ENCODE measurements at regions not wholly inside any gene's neighbourhood (a gene's known extent, or its start where the extent isn't known, plus 50 kb on each side); places are given as distances from the start of the nearest gene placed in this dataset.
"Not testable (repeated sequence)": the region's sequence is repeated elsewhere in the genome, so short reads cannot be mapped to it uniquely, and the experiment has no call there.

DNA sequence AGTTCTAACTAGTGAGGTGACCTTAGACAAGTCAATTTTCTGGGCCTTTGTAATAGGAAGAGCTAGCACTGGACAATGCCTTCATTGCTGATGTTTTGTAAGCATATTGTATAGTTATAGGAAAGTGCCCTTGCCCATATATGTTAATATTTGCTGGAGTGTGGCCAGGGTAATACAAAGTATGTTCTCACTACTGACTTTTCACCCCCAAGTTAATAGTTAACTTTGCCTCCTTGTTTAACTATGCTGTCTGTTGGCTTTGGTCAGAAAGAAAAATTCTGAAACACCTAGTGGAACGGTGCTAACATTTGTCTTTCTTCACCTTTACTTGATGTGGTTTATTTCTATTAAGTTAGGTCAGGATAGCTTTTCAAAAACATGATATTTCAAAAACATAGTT lies 287.4 kb upstream of the CTNNB1 start:
- DNase-seq, result no peak

DNA sequence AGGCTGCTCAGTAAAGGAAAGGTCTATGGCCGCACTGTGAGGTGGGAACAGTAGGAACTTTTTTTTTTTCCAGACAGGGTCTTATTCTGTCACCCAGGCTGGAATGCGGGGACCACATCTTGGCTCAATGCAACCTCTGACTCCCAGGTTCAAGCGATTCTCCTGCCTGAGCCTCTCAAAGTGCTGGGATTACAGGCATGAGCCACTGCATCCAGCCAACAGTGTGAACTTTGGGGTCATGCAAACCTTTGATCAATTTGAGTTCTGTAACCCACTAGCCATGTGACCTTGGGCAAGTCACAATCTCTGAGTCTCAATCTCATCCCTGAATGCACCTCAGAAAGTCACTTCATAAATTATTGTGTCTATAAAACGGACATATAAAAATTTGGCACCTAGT lies 286.8 kb upstream of the CTNNB1 start:
- DNase-seq, result no peak

DNA sequence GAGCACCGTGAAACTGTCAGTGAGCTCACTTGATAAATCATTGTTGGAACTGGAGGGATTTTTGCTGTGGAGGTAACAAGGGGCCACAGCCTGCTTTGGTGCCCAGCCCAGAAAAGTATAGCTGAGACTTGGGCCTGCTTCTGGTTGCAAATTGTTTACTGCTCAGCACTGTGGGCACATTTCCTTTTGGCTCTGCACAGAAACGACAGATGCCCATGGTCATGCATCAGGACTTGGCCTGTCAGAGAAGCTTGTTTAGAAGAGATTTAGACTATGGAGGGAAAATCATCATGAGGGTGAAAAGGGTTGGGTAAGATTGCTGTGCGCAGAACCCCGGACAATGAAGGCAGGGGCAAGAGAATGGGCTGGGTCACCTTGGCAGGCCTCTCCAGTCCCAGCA lies 286.1 kb upstream of the CTNNB1 start:
- DNase-seq, result no peak

DNA sequence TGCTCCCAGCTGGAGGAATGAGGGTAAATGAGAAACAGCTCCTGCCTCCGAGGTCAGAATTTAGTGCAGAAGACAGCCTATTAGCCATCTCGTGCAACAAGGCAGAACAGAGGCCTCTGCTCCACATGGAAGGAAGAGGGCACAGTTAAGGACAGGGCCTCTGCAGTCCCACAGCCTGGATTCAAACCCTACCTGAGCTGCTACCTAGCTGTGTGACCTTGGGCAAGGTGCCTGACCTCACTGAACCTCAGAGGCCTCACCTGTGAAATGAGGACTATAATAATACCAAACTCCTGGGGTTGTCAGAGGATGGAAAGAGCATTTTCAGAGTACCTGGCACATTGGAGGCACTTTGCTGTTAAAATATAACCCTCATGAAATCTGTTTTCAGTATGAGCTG lies 285.7 kb upstream of the CTNNB1 start:
- DNase-seq, result no peak

DNA sequence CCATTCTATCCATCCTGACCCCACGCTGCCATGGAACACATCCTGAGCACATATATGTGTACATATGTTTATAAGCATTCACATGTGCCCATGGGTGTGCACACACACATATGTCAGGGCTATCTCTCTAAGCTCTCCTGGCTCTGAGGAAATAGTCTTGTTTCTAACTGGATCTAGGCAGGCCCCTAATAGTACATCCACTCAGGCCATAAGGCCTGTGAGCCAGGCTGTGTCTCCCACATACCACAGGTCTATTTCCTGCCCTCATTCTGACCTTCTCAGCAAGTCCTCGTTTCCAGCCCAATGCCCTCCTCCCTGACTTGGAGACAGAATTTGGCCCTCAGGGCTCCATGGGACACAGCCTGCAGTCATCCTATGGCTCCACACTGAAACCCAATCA lies 284.8 kb upstream of the CTNNB1 start:
- DNase-seq, result no peak

DNA sequence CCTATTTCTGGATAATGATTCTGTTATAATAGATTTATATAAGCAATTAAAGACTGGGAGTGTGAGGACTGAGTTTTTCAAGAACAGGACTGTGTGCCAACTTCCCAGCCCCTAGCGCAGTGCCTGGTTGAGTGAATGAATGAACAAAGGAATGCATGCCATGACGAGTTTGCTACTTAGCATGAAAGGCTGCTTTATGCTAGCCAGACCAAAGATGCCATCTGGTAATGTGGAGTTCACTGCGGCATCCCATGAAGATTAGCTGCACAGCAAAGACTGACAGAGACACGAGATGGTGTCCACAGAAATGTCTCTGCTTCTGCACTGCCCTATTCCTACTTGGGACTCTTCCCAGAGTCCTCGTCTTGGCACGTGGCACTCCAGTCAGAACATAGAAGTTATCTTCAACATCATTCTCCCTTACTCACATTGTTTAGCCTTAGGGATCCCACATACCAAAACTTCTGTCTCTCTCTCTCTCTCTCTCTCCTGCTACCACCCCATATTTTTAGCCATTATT lies 283.9 kb upstream of the CTNNB1 start:
- DNase-seq, result no peak

DNA sequence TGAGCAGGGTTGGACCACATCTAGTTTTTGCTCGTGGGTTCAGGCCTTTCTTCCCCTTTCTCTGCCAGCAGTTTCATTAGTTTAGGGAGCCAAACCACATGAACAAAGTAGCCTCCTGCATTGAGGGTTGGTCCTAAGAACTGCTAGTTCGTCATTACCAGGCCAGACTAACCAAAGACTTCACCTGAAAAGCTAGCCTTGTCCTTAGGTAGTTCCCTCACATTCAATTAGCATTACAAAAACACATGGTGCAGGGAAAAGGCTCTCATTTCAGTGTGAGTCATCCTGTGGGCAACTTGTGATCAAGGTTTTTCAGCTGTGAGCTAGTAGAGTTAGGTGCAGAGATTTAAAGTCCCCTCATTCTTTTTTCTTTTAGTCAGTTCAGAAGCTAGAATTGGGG lies 279.3 kb upstream of the CTNNB1 start:
- DNase-seq, result no peak

DNA sequence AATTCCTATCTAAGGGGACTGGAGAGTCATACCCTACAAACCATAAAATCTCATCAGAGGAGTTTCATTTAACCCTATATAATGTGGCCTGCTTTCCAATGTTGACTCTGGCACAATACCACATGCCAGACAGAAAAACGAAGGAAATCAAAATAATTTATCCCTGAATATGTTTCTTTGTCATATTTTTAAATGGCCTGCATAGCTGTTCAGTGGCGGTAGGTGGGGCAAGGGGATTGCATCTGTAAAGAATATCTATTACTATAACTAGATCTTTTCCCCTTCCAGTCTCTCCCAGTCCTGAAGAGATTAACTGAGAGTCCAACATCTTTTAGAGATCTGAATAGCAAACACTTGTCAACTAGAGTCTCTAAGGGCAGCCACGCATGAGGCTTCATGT lies 278.1 kb upstream of the CTNNB1 start:
- DNase-seq, result no peak

DNA sequence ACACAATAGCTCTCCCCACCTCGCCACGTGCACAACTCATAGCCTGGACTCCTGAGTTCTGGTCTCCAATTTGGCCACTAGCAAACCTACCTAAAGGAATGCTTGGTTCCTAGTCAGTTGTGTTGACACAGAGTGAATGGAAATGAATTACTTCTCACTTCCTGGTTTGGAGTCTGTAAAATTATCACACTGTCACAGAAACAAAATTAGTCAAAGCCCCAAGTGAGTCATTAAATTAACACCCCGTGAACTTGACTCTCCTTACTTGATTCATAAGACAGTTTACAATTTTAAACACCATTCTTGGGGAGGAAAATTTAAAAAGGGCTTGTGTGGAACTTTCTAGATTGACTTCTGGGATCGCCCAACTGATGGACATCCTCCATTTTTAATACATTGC lies 276.2 kb upstream of the CTNNB1 start:
- DNase-seq, result no peak

DNA sequence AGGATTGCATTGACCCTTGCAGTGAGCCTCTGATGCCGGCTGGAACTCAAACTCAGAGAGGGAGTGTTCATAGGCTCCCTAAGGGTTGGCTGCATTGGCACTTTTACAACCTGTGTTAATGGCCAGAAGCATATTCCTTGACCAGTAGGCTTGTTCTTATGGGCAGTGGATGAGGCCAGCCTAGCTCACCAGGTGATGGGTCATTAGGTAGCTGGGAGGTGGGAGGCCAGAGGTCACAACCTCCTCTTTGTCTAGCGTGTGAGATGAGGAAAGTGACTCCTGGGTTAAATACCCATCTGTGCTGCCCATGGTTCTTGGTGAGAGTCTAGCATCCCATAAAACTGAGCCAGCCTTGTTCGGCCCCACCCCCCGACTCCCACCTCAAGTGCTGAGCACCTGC lies 275.7 kb upstream of the CTNNB1 start:
- no peak for DNase-seq

DNA sequence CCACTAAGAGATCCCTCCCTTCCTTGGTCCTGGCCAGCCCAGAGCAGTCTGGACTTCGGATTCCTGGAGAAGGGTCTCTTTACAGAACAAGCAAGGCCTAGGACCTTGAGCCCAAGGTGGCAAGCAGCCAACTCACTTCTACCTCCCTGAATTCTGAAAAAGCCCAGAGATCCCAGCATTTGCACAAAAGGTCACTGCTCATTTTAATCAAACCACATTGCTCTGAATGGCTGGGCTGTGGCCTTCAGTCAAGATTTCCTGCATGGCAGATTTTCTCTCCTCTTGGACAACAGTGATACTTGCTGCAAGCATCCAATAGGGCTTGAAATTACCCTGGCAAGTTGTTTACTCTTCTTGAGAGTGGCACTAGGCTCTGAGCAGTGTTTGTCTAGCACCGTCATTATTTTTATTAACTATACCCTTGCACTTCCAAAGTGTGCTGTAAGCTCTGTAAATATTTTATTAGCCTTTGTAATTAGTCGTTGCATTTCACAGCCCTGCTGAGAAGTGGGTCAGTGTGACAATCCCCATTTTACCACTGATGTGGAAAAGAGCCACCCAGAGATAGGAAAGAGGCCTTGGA lies 274.7 kb upstream of the CTNNB1 start:
- no peak for DNase-seq

DNA sequence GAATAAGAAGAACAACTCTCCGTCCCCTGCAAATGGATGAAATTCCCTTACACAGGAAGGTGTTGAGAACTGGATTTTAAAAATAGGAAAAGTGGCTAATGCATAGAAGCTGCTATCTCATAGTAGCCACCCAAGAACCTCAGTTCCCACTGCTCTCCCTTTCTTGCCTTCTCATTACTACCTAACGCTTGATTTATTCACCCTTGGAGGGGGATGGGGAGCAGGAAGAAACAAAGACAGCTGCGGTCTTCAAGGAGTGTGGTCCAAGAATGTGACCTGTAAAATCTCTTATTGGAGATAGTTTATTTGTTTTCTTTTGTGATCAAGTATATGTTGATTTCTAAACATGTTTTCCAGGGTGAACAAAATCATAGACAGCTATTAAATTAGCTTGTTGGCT lies 274.1 kb upstream of the CTNNB1 start:
- no peak for DNase-seq

DNA sequence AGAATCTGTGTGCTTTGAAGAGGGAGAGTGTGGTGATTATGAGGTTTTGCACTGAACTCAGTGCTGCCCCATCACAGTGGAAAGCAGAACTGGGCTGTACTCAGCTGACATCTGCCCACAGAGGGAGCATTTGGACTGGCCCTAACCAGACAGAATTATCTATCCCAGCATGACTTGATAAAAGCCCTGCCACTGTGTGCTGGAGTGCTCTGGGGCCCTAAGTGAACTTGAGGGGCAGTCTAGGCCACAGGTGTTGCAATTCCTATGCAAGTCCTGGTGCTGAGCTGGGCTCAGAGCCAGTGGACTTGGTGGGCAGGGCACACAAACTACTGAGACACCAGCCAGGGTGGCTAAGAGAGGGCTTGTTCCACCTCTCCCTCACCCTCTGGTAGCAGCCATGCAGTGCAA lies 269.2 kb upstream of the CTNNB1 start:
- DNase-seq, result no peak

DNA sequence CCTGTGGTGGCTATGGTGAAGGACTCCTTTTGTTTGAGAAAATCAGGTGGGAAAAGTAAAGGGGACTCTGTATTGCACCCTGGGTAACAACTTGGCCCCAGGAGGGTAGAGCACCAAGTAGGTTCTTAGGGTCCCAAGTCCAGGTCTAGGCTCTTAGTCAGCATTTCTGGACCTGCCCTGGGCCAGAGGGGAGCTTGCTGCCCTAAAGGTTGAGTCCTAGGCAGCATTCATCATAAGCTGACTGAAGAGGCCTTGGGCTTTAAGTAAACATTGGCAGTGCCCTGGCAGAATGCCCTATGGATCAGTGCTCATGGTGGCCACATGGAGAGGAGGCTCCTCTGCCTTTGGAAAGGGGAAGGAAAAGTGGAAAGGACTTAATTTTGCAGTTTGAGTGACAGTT lies 268.5 kb upstream of the CTNNB1 start:
- no peak for DNase-seq

DNA sequence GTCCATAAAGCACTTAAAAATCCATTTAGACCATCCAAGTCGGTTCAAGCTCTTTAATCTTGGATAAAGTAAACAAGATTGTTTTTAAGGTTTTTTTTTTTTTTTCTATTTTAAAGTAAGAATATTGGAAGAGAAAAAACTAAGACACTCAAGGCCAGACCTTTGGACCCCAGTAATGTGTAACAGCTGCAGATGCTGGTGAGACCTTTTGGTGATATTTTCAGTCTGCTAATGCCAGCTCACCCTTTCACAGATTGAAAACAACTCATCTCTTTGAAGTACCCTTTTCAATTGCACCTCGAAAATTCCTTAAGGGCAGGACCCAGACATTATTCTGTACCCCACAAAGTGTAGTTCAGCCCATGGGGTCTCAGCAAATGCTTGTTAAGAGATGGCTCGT lies 260.7 kb upstream of the CTNNB1 start:
- DNase-seq, result no peak

DNA sequence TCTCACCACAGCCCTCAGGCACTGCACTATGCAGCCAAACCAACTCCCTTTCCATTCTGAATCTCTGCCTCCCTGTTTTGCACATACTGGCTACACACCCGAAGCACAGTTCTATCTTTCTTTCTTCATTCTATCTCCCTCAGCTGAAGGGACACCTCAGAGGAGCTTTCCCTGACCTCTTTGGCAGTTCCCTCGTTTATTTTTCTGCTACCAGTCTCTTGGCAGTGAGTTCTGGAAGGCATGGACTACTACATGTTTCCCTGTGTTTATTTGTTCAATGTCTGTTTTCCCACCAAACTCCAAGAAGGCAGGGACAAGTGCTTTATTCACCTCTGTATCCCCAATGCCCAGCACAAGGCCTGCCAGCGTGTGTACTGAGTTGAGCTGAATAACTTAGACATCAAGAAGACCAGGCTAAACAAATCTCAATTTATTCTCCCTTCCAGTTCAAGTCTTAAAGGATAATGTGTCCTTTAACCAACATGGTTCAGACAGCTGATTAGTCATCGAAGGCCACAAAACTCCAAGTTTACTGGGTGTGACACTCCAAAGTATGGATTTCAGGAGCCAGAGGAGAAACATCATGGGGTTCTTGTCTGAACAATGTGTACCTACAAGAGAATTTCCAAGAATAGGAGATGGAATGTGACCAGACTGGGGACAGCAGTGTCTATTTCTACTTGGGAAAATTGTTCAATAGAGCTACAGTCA lies 260.1 kb upstream of the CTNNB1 start:
- no peak for DNase-seq

DNA sequence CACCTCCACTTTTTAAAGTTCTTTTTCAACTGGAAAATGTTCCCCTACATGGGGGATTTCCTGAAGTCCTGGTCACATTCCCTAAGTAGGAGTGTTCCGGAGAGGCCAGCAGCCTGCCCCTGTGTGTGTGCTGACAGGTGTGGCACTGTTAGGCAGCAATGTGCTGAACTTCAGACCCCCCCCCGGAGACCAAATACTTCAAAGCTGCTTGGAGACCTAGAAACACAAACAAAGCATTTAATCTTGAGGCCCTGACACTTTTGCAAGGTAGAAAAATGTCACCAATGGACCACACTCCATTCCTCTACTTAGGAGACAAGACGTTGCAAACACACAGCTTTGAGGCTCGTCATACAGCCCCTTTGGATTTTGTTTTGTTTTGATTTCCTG lies 259.6 kb upstream of the CTNNB1 start:
- DNase-seq, result no peak

DNA sequence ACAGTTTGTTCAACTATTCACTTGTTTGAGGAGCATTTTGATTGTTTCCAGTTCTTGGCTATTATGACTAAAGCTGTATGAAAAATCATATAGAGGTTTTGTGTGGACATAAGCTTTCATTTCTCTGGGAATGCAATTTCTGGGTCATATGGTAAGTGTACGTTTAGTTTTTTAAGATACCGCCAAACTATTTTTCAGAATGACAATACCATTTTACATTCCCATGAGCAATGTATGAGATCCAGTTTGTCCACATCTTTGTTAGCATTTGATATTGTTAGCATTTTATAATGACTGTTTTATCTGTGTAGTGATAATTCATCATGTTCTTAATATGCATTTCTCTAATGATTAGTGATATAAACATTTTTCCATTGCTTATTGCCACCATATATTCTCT lies 258.7 kb upstream of the CTNNB1 start:
- no peak for DNase-seq

DNA sequence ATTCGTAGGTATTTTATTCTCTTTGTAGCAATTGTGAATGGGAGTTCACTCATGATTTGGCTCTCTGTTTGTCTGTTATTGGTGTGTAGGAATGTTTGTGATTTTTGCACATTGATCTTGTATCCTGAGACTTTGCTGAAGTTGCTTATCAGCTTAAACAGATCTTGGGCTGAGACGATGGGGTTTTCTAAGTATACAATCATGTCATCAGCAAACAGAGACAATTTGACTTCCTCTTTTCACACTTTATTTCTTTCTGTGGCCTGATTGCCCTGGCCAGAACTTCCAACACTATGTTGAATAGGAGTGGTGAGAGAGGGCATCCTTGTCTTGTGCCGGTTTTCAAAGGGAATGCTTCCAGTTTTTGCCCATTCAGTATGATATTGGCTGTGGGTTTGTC lies 252.3 kb upstream of the CTNNB1 start:
- DNase-seq, result not testable (repeated sequence)

DNA sequence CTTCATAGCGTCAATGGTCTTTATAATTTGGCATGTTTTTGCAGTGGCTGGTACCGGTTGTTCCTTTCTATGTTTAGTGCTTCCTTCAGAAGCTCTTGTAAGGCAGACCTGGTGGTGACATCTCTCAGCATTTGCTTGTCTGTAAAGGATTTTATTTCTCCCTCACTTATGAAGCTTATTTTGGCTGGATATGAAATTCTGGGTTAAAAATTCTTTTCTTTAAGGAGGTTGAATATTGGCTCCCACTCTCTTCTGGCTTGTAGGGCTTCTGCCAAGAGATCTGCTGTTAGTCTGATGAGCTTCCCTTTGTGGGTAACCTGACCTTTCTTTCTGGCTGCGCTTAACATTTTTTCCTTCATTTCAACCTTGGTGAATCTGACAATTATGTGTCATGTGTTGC lies 250.0 kb upstream of the CTNNB1 start:
- DNase-seq, result not testable (repeated sequence)

DNA sequence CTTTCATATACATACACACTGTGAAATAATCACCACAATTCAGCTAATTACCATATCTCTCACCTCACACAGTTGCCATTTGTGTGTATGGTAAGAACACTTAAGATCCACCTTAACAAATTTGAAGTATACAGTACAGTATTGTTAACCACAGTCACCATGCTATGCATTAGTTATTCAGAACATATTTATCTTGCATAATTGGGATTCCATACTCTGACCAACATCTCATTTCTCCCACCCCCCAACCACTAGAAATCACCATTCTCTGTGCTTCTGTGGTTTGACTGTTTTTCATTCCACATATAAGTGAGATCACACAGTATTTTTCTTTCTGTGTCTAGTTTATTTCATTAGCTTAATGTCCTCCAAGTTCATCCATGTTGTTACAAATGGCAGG lies 247.7 kb upstream of the CTNNB1 start:
- no peak for DNase-seq

DNA sequence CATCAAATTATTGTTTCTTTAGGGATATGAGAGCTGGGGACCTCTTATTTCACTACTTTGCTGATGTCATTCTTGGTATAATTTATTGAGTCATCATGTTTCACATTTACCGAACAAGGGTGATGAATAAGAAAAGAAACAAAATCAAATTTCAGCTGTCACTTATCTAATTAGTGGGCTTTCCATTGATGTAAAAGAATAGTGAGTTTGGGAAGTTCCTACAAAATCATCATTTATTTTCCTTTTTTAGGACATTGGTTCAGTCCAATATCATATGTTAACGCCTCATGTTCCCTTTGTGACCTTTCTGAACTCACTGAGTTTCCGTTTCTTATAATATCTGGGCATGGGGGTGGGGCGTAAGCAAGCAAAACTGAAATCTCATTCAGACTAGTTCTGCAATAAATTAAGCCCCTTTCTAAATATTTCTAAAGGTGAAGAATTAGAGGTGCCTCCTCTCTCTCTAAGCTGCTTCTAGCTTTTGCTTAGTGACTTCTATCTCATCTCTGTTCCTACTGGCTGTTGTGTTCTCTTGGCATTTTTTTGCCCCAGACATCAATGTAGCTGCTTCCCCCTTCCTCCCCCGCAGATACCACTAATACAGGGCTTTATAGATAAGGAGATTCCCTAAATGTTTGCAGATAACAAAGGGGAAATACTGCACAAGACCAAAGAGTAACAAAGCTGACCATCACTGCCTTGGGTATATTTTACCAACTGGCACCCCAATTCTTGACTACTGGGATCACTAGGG lies 238.0 kb upstream of the CTNNB1 start:
- DNase-seq, result no peak

DNA sequence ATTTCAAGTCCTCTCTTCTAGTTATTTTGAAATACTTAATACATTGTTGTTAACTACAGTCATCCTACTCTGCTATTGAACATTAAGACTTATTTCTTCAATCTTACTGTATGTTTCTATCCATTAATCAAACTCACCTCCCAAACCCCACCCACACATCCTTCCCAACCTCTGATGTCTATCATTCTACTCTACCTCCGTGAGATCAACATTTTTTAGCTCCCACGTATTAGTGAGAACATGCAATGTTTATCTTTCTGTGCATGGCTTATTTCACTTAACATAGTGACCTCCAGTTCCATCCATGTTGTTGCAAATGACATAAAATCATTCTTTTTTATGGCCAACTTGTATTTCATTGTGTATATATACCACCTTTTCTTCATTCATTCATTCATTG lies 236.6 kb upstream of the CTNNB1 start:
- no peak for DNase-seq

DNA sequence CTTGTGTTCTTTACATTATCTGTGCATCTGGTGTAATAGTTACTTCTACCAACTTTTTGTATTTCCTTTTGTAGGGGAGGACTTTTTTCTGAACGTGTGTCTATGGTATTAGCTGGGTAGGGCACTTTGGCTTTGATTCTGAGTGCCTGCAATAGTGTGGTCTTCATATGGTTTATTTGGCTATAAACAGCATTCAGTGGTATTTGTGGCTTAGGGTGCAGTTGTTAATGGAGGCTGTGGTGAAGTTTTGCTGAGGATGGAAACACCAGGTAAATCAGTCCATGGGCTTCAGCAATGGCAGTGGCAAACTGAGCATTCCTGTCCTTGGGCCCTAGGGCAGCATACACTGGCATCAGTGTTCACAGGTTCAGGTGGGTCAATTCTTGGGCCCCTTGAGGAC lies 230.6 kb upstream of the CTNNB1 start:
- no peak for DNase-seq

Measured in T-helper 9 cell (primary cell).